ENCODE measurements at regions not wholly inside any gene's neighbourhood (a gene's known extent, or its start where the extent isn't known, plus 50 kb on each side); places are given as distances from the start of the nearest gene placed in this dataset.

- TF ChIP-seq CTCF (IDR thresholded peaks at IDR 0.05; ENCODE audit: insufficient read depth, low read depth, low read length) (no peak), EZH2 (IDR thresholded peaks at IDR 0.05; ENCODE audit: insufficient read depth, low read length) (no peak)
Observed at GRCh38 chr2:207227062-207227748, 61.5 kb upstream of the KLF7 start.
